ENCODE measurements at regions not wholly inside any gene's neighbourhood (a gene's known extent, or its start where the extent isn't known, plus 50 kb on each side); places are given as distances from the start of the nearest gene placed in this dataset.

DNA sequence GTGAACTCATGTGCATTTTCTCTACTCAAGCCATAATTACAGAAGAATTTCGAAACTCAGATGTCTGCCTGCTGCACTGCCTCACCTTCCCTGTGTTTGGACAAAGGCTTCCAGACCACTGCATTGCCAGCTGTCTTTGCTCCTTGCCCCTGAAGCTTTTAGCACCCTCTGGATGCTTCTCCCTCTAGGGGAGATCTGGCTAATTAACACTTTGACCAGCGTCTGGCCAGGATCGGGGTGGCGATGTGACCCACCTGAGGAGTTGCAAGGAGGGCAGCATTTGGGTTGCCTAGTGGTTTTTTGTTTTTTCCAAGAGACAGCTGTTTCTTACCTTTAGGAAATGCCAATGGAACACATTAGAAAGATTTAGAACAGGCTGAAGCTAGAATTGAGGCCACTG is 127.7 kb upstream of the ZNF536 start:
- no peak overlapping the region for H3K4me3 ChIP-seq (ENCODE audit: low read depth, low read length)
- DNase-seq (ENCODE audit: low read depth, low spot score): no peak
- TF ChIP-seq CTCF (IDR thresholded peaks at IDR 0.05; ENCODE audit: insufficient read depth, low read length, missing control alignments): no peak
- CTCF ChIA-PET: no interaction called here
- POLR2A ChIA-PET: no interaction called here

DNA sequence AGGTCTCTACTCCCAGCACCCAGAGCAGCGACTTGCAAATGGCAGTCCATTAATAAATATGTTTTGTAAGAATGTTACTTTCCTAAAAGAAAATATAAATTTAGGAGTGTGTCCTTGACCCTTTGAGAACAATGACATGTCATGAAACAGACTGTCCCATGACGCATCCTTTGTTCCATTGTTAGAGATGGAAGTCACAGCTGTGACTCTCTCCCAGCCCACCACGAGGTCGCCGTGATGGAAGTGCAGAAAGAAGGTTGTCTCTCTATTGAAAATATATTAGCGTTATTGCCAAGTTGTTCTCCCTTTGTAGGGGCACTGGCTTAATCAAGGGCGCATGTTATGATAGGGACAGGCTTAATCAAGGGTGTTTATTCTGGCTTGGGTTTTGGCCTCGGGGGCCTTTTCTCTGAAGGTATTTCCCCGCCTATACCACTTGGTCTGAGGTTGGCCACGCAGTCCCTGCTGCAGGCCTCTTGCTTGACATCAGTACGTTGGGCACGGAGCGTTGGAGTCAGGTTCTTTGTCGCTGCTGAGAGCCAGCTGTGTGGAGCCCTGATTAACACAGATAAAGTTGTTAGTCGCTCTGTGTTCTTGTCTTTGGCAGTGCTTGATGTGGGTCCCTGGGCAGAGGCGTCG is 126.7 kb upstream of the ZNF536 start:
- ChIA-PET CTCF (no interaction called here), POLR2A (no interaction called here)
- no peak for DNase-seq (ENCODE audit: low read depth, low spot score)
- no peak overlapping the region for H3K4me3 ChIP-seq (ENCODE audit: low read depth, low read length)
- no peak for TF ChIP-seq CTCF (IDR thresholded peaks at IDR 0.05; ENCODE audit: insufficient read depth, low read length, missing control alignments)

- ChIA-PET CTCF (no interaction called here), POLR2A (no interaction called here)
- no peak overlapping the region for H3K4me3 ChIP-seq (ENCODE audit: low read depth, low read length)
- TF ChIP-seq CTCF (IDR thresholded peaks at IDR 0.05; ENCODE audit: insufficient read depth, low read length, missing control alignments): no peak
- DNase-seq (ENCODE audit: low read depth, low spot score): no peak
These were observed 122.3 kb upstream of the ZNF536 start for GRCh38 chr19:30249911-30250310.

DNA sequence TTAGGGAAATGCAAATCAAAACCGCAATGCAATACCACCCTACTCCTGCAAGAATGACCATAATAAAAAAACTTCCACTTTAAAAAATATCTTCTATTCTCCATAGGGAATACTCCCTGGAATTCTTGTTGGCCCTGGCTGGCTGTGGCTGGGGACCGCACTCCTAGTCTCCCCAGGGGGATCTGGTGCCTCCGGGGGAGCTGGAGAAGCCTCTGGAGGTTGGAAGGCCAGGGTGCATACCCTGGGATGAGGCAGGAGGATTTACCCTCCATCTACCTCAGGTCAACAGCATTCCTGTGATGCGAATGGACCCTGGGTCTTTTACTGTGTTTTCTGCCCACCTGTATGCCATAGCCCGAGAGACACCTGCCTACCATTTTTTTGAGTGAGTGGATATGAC is 120.0 kb upstream of the ZNF536 start:
- POLR2A ChIA-PET: no interaction called here
- no peak for TF ChIP-seq CTCF (IDR thresholded peaks at IDR 0.05; ENCODE audit: insufficient read depth, low read length, missing control alignments)
- CTCF ChIA-PET: no interaction called here
- no peak overlapping the region for H3K4me3 ChIP-seq (ENCODE audit: low read depth, low read length)
- no peak for DNase-seq (ENCODE audit: low read depth, low spot score)

- POLR2A ChIA-PET: no interaction called here
- H3K4me3 ChIP-seq (ENCODE audit: low read depth, low read length): no peak overlapping the region
- CTCF ChIA-PET: no interaction called here
- no peak for DNase-seq (ENCODE audit: low read depth, low spot score)
- TF ChIP-seq CTCF (IDR thresholded peaks at IDR 0.05; ENCODE audit: insufficient read depth, low read length, missing control alignments): no peak
These were observed 118.6 kb upstream of the ZNF536 start for GRCh38 chr19:30253581-30253996.

GRCh38 chr19:30254158-30254557 is 118.0 kb upstream of the ZNF536 start:
- ChIA-PET CTCF (no interaction called here), POLR2A (no interaction called here)
- no peak overlapping the region for H3K4me3 ChIP-seq (ENCODE audit: low read depth, low read length)
- no peak for DNase-seq (ENCODE audit: low read depth, low spot score)
- TF ChIP-seq CTCF (IDR thresholded peaks at IDR 0.05; ENCODE audit: insufficient read depth, low read length, missing control alignments): no peak
